ENCODE measurements at regions not wholly inside any gene's neighbourhood (a gene's known extent, or its start where the extent isn't known, plus 50 kb on each side); places are given as distances from the start of the nearest gene placed in this dataset.

GRCh38 chr5:168155585-168155984, 135.9 kb upstream of the WWC1 start:
- no peaks in the 10 kb centered on the region for H3K9me3 ChIP-seq
- H3K36me3 ChIP-seq = no peaks in the 10 kb centered on the region
- ATAC-seq (no peak), DNase-seq (no peak), FAIRE-seq (no peak)
- TF ChIP-seq, protein P1, sequence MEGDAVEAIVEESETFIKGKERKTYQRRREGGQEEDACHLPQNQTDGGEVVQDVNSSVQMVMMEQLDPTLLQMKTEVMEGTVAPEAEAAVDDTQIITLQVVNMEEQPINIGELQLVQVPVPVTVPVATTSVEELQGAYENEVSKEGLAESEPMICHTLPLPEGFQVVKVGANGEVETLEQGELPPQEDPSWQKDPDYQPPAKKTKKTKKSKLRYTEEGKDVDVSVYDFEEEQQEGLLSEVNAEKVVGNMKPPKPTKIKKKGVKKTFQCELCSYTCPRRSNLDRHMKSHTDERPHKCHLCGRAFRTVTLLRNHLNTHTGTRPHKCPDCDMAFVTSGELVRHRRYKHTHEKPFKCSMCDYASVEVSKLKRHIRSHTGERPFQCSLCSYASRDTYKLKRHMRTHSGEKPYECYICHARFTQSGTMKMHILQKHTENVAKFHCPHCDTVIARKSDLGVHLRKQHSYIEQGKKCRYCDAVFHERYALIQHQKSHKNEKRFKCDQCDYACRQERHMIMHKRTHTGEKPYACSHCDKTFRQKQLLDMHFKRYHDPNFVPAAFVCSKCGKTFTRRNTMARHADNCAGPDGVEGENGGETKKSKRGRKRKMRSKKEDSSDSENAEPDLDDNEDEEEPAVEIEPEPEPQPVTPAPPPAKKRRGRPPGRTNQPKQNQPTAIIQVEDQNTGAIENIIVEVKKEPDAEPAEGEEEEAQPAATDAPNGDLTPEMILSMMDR (IDR thresholded peaks at IDR 0.05) = no peak
- H3K4me3 ChIP-seq = no peak overlapping the region
- H3K27me3 ChIP-seq = no peaks in the 10 kb centered on the region
- no peak overlapping the region for H3K27ac ChIP-seq
- peaks cover 0 to 9% (median 6%) of the 10 kb centered on the region in 3 donors for H3K4me1 ChIP-seq
- WGBS, 2 donors = 61 to 74% methylated on average over 2 of the region's 2 CpGs
- intact Hi-C loops (cut with DNase I) = no loop called here

DNA sequence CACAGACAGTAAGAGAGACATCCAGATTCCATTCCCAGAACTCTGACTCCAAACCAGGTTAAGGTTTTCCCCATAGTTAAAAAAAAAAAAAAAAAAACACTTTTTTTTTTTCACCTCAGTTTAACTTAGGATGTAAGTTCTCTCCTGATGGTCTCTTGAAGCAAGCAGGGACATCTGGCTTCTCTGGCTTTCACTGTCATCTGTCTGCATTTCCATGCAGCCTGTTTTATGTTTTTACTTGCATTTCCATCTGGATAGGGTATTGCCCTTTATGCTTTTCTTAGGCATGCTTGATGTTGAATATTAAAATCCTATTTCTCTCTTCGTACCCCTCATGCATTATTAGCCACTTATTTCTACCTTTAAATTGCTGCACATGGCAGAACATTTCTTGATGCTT, 135.3 kb upstream of the WWC1 start:
- intact Hi-C loops (cut with DNase I) = no loop called here
- WGBS, 2 donors = 77 to 85% methylated on average over 1 of the region's 1 CpG
- Histone ChIP-seq H3K27me3 (no peaks in the 10 kb centered on the region), H3K4me1 (peaks cover 0 to 9% (median 6%) of the 10 kb centered on the region in 3 donors), H3K36me3 (no peaks in the 10 kb centered on the region), H3K9me3 (no peaks in the 10 kb centered on the region), H3K4me3 (no peak overlapping the region), H3K27ac (no peak overlapping the region)
- TF ChIP-seq, protein P1 (IDR thresholded peaks at IDR 0.05) = no peak
- DNase-seq = no peak
- no peak for ATAC-seq
- FAIRE-seq = no peak

GRCh38 chr5:168157141-168157540, 134.3 kb upstream of the WWC1 start:
- intact Hi-C loops (cut with DNase I) = no loop called here
- H3K4me1 ChIP-seq = peaks cover 0 to 9% (median 6%) of the 10 kb centered on the region in 3 donors
- DNase-seq (no peak), FAIRE-seq (no peak), ATAC-seq (no peak)
- H3K9me3 ChIP-seq = no peaks in the 10 kb centered on the region
- H3K4me3 ChIP-seq = no peak overlapping the region
- no peaks in the 10 kb centered on the region for H3K36me3 ChIP-seq
- TF ChIP-seq, protein P1 (IDR thresholded peaks at IDR 0.05) = no peak
- H3K27me3 ChIP-seq = no peaks in the 10 kb centered on the region
- 89 to 98% methylated on average over 2 of the region's 2 CpGs for WGBS, 2 donors
- H3K27ac ChIP-seq = no peak overlapping the region

DNA sequence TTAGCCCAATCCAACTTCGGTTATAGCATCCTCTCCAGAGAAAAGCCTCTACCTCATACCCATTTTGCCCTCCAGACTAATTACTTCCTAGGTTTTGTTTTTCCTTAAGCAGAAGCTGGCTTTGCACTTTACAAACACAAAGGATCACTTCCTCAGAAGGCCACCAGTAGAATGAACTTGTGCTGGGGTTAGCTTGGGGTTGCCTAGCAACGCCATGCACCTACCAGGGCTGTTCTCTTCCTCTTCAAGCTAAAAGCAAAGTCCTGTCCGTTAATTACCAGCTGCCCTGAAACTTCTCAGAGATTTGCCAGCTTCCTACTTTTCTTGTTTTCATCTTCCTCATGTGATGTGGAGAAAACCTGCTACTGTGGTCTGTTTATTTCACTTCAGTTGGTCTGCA, 132.0 kb upstream of the WWC1 start:
- H3K27me3 ChIP-seq = no peaks in the 10 kb centered on the region
- peak in 3 of 6 donors; percentile 29 to 43 (median 32) for DNase-seq
- H3K4me1 ChIP-seq = peaks cover 9 to 26% (median 19%) of the 10 kb centered on the region in 3 donors
- 42 to 45% methylated on average over 3 of the region's 3 CpGs for WGBS, 2 donors
- H3K27ac ChIP-seq = peak overlapping the region in 3 of 4 donors; percentile 25 to 47 (median 33)
- no peak overlapping the region for H3K4me3 ChIP-seq
- no peaks in the 10 kb centered on the region for H3K9me3 ChIP-seq
- H3K36me3 ChIP-seq = no peaks in the 10 kb centered on the region
- intact Hi-C loops (cut with DNase I) = no loop called here
- peak; percentile 49 to 80 (median 72) for ATAC-seq
- FAIRE-seq = no peak
- TF ChIP-seq, protein P1 (IDR thresholded peaks at IDR 0.05) = no peak

- FAIRE-seq = no peak
- Histone ChIP-seq H3K9me3 (no peaks in the 10 kb centered on the region), H3K36me3 (no peaks in the 10 kb centered on the region), H3K27me3 (no peaks in the 10 kb centered on the region), H3K27ac (no peak overlapping the region), H3K4me3 (no peak overlapping the region), H3K4me1 (peaks cover 9 to 32% (median 28%) of the 10 kb centered on the region in 3 donors)
- peak in 4 of 6 donors; percentile 16 to 47 (median 23) for DNase-seq
- TF ChIP-seq, protein P1 (IDR thresholded peaks at IDR 0.05) = no peak
- intact Hi-C loops (cut with DNase I) = no loop called here
- ATAC-seq = peak in 2 of 4 donors; percentile 50 to 55
- WGBS, 2 donors = 85% methylated on average over 16 of the region's 16 CpGs
Observed at GRCh38 chr5:168162464-168162863, 129.0 kb upstream of the WWC1 start.

All from pancreas (tissue), 10 donors.